ENCODE measurements at regions not wholly inside any gene's neighbourhood (a gene's known extent, or its start where the extent isn't known, plus 50 kb on each side); places are given as distances from the start of the nearest gene placed in this dataset.
"Not testable (repeated sequence)": the region's sequence is repeated elsewhere in the genome, so short reads cannot be mapped to it uniquely, and the experiment has no call there.

DNA sequence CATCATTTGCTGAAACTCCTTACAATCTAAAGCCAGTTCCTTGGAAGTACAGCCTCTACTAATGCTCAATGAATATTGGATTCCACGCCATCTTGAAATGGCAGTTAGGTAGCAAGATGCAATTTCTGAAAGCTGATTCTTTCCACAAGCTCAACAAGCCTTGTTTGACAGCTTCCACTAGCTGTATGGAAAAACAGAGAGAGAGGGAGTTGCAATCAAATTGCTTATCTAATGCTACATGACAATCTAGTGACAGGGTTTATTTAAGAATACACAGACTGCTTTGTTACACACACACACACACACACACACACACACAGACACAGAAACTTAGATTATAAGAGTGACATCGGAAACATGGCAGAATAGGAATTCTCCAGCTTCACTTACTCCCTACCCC, 288.4 kb upstream of the DEPDC1 start:
- ATAC-seq = no peak

- ATAC-seq = no peak
Observed at GRCh38 chr1:68788762-68789161, 291.9 kb upstream of the DEPDC1 start.

DNA sequence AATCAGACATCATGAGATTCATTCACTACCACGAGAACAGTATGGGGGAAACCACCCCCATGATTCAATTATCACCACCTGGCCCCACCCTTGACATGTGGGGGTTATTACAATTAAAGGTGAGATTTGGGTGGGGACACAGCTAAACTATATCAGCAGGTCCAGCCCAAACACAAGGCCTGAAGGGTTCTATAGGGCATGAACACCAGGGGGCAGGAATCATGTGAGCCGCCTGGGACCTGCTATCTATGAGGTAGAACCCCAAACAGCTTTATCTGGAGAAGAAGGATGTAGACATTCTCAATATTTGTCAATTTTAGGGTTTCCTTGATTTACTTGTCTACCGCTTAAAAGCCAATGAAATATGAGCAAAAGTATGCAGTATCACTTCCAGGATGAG, 294.9 kb upstream of the DEPDC1 start:
- ATAC-seq = no peak

- ATAC-seq = no peak
Observed at GRCh38 chr1:68795956-68796355, 299.1 kb upstream of the DEPDC1 start.

DNA sequence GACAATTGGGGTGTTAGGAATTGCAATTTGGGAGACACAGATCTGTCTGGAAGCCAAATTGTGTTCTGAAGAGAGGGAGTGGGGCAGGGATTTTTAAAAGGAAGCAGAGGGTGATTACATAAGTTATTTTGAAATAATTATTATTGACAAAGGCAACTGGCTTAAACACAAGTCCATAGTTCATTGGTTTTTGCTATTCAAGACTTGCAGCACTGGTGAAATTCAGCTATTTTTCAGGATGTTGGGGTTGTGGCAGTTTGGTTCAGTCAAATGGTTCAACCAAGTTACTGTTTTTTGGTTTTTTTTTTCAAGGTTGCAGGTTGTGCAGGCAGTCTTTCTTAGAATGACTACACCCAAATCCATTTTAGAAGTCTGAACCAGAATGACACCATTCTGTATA, 300.0 kb upstream of the DEPDC1 start:
- no peak for ATAC-seq

GRCh38 chr1:68798071-68798470, 301.2 kb upstream of the DEPDC1 start:
- ATAC-seq = no peak

GRCh38 chr1:68799096-68799495, 302.2 kb upstream of the DEPDC1 start:
- ATAC-seq = no peak

- ATAC-seq = no peak
Observed at GRCh38 chr1:68800182-68800581, 303.3 kb upstream of the DEPDC1 start.

- ATAC-seq = no peak
Observed at GRCh38 chr1:68801440-68801839, 304.6 kb upstream of the DEPDC1 start.

GRCh38 chr1:68805097-68805641, 308.3 kb upstream of the DEPDC1 start:
- ATAC-seq = no peak

DNA sequence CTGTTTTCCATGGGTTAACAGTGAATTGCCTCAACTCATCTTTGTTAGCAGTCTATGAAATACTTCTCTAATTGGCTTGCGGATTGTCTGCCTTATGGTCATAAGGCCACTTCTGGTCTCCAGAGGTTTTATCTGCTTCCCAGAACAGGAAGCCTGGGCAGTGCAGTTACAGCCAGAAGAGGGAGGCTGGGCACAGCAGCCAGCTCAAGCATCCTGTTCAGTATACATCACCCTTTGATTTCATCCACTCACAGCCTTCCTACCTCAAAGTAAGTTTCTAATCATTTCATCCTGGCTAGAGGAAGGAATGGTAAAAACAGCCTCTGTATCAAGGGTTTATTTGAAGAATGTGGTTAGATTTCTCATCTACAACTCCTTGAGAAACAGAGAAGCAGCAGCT, 311.5 kb upstream of the DEPDC1 start:
- ATAC-seq = no peak

DNA sequence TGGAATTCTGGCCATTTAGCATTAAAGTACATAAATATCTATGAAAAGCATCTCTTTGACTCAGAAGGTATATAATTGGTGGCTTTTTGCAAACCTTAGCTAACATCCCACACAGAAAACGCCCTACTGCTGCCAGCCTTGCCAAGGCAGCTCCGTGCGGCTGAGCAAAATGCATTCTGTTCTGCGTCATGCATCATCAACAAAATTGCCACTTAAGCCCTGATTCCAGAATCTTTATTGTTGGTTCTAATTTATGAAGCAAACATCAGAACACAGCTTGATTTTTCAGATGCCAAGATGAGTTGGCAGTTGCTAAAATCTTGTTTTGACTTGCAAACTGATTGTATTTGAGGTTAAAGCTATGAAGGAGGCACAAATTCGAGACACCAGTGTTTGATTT, 314.9 kb upstream of the DEPDC1 start:
- peak; percentile 80 for ATAC-seq

DNA sequence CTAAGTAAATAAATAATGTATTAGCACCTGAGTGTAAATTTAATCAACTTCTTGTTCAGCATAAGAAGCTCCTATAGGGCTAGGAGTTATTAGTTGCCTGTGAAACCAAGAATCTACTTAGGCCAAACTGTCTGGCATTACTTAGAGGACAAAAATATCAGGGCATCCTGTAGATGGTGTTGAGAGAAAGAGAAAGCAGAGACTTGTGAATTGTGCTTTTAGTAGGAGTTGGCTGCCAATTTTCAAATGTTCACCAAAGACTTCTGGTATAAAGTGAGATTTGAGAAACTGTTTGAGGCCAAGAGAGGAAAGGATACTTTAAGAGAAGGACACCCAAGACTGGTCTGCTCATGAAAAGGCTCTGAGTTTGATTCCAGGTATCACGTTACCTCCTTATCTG, 315.5 kb upstream of the DEPDC1 start:
- ATAC-seq = no peak

GRCh38 chr1:68814067-68814466, 317.2 kb upstream of the DEPDC1 start:
- no peak for ATAC-seq

DNA sequence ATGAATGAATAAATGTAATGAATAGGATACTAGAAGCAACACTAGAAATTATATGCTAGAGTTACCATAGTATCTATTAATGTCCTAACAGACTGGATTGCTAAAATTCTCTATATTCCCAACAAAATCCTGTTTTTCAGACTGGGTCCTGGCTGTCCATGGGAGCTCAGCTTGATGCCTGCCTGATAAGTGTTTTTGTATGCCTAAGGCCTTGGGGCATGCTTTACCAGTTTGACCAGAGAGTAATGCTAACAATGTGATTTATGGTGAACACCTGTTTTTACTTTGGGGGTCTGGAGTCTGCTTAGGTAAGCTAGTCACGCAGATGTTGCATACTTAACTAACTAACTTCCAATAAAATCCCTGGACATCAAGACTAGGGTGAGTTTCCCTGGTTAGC, 318.8 kb upstream of the DEPDC1 start:
- no peak for ATAC-seq

- not testable (repeated sequence) for ATAC-seq
Observed at GRCh38 chr1:68817505-68818210, 320.8 kb upstream of the DEPDC1 start.

- ATAC-seq = peak; percentile 53
Observed at GRCh38 chr1:68819190-68819829, 322.4 kb upstream of the DEPDC1 start.

DNA sequence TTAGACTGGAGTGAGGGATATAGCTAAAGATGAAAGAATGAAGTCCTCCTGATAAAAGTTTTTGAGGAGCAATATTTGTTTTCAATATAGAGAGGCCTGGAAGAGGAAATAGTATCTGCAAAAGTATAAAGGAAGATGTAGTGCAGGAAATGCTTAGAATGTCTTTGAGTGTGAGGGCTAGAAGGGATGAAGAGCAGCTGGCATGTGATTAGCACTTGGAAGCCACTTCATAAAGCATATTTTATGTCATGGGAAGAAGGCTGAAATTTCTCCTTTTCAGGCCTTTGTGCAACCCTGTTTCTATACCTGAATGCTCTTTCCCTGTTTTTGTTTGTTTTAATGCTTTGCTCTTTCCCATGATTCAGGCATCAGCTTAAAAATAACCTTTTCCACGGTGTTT, 323.3 kb upstream of the DEPDC1 start:
- ATAC-seq = no peak

DNA sequence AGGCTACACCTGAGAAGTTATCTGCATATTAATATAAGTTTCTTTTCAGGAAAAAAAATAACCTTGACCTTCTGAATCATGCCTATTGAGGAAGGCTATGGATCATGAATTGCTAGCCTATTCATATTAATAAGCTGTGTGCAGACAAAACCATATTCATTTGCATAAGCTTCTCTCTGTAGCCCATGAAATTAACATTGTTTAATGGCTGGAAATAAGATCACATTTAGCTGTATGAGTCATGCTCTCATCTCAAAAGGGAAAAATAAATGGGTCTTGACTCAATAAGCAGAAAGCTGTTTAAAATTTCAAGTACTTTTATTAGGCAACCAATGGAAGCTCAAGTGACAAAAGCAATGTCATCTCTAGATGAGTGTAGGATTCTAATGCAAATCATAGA, 330.0 kb upstream of the DEPDC1 start:
- no peak for ATAC-seq

DNA sequence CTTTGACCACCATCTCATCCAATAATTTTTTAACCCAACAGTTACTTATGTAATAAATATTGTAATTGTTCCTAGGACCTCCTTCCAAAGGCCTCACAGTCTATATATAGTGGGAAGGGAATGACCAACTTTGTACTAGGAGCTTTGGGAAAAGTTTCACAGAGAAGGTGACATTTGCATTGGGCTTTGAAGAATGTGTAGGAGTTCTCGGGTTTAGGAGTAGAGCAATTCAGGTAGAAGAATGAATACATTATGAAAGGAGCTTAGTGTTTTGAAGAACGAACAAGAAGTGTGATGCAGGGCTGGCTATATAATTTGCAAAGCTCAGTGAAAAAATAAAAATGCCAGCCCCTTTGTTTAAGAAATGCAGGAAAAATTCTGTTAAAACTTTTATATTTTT, 330.4 kb upstream of the DEPDC1 start:
- no peak for ATAC-seq

DNA sequence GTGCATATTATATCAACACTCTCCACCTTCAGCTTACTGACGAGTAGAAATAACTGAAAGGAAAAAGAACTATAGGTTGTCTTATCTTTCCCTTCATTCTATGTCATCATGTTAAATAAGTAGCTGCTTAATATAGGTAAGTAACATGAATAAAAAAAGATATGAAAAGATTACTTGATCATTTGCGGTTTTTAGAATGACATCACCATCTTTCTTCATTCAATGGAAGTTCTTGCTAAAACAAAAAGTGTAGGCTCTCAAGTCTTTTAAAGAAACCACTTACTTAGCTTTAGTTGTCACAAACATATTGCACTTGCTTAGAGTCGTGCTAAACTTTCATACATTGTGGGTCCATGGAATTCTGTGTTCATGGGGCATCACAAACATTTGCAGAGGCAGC, 331.1 kb upstream of the DEPDC1 start:
- no peak for ATAC-seq

DNA sequence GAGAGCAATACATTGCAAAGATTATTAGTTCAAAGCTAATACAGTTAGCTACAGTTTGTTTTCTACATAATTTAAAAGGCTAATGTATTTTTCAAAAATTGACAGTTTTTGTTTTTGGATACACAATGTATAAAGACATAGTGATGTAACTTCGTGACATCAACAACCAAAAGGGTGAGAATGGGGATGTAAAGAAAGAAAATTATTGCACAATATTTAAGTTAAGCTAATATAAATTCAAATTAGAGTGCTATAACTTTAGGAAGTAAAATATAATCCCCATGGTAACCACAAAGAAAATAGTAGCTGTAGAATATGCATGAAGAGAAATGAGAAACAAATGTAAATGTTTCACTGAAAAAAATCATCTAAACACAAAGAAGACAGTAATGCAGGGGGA, 334.4 kb upstream of the DEPDC1 start:
- ATAC-seq = no peak

- ATAC-seq = no peak
Observed at GRCh38 chr1:68848017-68848416, 351.1 kb upstream of the DEPDC1 start.

- no peak for ATAC-seq
Observed at GRCh38 chr1:68868606-68869005, 371.7 kb upstream of the DEPDC1 start.

GRCh38 chr1:68873144-68873543, 376.3 kb upstream of the DEPDC1 start:
- ATAC-seq = no peak

Measured in esophagus mucosa (tissue), 1 donor.